ENCODE measurements at regions not wholly inside any gene's neighbourhood (a gene's known extent, or its start where the extent isn't known, plus 50 kb on each side); places are given as distances from the start of the nearest gene placed in this dataset.
"Not testable (repeated sequence)": the region's sequence is repeated elsewhere in the genome, so short reads cannot be mapped to it uniquely, and the experiment has no call there.

DNA sequence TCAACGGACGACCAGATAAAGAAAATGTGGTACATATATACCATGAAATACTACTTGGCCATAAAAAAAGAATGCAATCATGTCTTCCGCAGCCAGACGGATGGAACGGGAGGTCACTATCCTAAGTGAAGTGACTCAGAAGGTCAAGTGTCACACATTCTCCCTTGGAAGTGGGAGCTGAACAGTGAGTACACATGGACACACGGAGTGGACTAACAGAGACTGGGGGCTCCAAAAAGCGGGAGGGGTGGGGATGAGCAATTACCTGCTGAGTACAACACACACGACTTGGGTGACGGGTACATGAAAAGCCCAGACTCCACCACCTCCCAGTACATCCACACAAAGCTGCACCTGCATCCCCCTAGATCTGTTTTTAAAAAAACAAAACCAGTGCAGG is 62.5 kb upstream of the TNK2 start:
- H3K36me3 ChIP-seq (ENCODE audit: insufficient read depth, low read length): peaks cover 43% of the 10 kb centered on the region
- H3K9ac ChIP-seq (ENCODE audit: low read length); H3K9me2 ChIP-seq (ENCODE audit: low read depth, low read length); H3F3A ChIP-seq (ENCODE audit: insufficient read depth, low read length); H4K20me1 ChIP-seq (ENCODE audit: insufficient read depth, low read length); H3K27ac ChIP-seq (ENCODE audit: low read depth, low read length, poor library complexity, severe bottlenecking); H3K79me2 ChIP-seq (ENCODE audit: insufficient read depth, low read length); H3K27me3 ChIP-seq (ENCODE audit: insufficient read depth, low read length); H3K9me3 ChIP-seq (ENCODE audit: low read length); H2AFZ ChIP-seq (ENCODE audit: low read length); H3K4me2 ChIP-seq (ENCODE audit: low read length); H3K4me3 ChIP-seq (ENCODE audit: low read depth, low read length, poor library complexity, severe bottlenecking); H3K4me1 ChIP-seq (ENCODE audit: insufficient read depth, low read length, severe bottlenecking): not testable (repeated sequence)

DNA sequence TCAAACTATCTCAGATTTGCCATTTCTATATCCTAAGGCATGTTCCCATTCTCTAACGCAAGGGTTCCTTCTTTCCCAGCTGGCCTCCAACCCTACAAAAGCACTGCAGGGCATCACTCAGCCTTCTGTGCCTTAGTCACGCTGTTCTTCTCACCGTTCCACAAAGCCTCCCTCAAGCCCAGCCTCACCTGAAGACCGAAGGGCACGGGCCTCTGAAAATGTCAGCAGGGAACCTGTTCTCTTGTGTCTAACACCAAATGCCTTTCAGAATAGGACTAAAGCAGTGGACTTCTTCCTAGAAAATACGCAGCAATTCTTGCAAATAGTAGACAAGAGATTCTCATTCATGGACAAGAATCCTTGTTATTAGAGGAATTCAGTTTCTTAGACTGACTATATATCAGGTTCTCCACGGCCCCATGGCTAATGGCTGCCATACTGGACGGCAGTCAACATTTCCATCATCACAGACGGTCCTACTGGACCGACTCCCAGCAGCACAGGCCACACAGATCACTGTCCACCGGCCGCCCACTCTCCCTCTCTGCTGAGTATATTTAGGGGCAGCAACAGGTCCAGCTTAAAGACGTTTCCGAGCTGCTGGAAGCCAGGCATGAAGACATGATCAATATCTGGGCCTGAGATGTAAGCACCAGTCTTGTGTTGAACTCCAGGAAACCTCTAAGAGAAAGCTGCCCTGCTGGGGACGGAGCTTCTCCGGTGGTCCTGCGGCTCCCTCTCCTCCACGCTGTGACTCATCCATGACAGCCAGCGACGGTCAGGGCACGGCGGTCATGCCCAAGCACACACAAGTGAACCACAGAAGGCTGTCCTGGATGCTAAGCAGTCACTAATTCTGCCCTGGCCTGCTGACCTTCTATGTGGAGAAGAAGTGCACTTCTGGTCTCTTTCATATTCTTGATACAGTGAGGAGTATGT is 61.8 kb upstream of the TNK2 start:
- not testable (repeated sequence) for H3K4me2 ChIP-seq (ENCODE audit: low read length); H2AFZ ChIP-seq (ENCODE audit: low read length); H4K20me1 ChIP-seq (ENCODE audit: insufficient read depth, low read length); H3K9ac ChIP-seq (ENCODE audit: low read length); H3K9me3 ChIP-seq (ENCODE audit: low read length); H3K9me2 ChIP-seq (ENCODE audit: low read depth, low read length); H3F3A ChIP-seq (ENCODE audit: insufficient read depth, low read length); H3K4me3 ChIP-seq (ENCODE audit: low read depth, low read length, poor library complexity, severe bottlenecking); H3K4me1 ChIP-seq (ENCODE audit: insufficient read depth, low read length, severe bottlenecking); H3K79me2 ChIP-seq (ENCODE audit: insufficient read depth, low read length); H3K27me3 ChIP-seq (ENCODE audit: insufficient read depth, low read length); H3K27ac ChIP-seq (ENCODE audit: low read depth, low read length, poor library complexity, severe bottlenecking)
- H3K36me3 ChIP-seq (ENCODE audit: insufficient read depth, low read length): peaks cover 40% of the 10 kb centered on the region

DNA sequence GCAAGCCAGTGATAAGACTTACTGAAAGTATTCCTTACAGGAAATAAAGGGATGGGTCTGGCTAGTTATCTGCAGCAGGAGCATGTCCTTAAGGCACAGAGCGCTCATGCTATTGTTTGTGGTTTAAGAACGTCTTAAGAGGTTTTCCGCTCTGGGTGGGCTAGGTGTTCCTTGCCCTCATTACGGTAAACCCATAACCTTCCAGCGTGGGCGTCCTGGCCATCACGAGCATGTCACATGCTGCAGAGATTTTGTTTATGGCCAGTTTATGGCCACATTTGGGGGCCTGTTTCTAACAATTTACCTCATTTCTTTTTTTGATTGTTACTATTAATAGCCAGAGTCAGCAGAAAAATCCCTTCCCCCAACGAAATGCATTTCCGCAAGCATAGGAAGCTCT is 61.0 kb upstream of the TNK2 start:
- H3K27ac ChIP-seq (ENCODE audit: low read depth, low read length, poor library complexity, severe bottlenecking); H3F3A ChIP-seq (ENCODE audit: insufficient read depth, low read length): not testable (repeated sequence)
- peaks cover 46% of the 10 kb centered on the region for H3K36me3 ChIP-seq (ENCODE audit: insufficient read depth, low read length)

DNA sequence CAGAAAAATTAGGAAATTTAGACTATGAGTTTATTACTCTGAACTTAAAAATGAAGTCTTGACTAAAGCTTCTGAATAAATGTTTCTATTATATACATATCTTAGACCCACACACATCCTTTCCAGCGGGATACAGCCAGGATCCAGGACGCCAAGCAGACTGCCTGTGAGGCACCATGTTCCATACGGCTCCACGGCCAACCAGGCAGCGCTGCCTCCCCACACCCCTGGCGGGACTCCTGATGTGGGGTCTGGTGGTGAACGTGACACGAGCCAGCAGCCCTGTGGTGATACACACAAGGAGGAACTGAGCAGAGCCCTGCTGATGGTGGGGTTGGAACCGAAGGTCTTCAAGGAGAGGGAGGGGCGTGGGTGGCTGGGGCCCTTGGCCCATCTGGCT is 59.8 kb upstream of the TNK2 start:
- not testable (repeated sequence) for H3K27me3 ChIP-seq (ENCODE audit: insufficient read depth, low read length); H3K27ac ChIP-seq (ENCODE audit: low read depth, low read length, poor library complexity, severe bottlenecking); H2AFZ ChIP-seq (ENCODE audit: low read length); H3K4me1 ChIP-seq (ENCODE audit: insufficient read depth, low read length, severe bottlenecking); H3K4me2 ChIP-seq (ENCODE audit: low read length); H3K4me3 ChIP-seq (ENCODE audit: low read depth, low read length, poor library complexity, severe bottlenecking); H3K79me2 ChIP-seq (ENCODE audit: insufficient read depth, low read length); H4K20me1 ChIP-seq (ENCODE audit: insufficient read depth, low read length); H3K9me3 ChIP-seq (ENCODE audit: low read length); H3F3A ChIP-seq (ENCODE audit: insufficient read depth, low read length); H3K9me2 ChIP-seq (ENCODE audit: low read depth, low read length); H3K9ac ChIP-seq (ENCODE audit: low read length)
- H3K36me3 ChIP-seq (ENCODE audit: insufficient read depth, low read length): peaks cover 43% of the 10 kb centered on the region

More for the DNA sequence above, 61.0 kb upstream of the TNK2 start:
- H3K4me1 ChIP-seq (ENCODE audit: insufficient read depth, low read length, severe bottlenecking); H4K20me1 ChIP-seq (ENCODE audit: insufficient read depth, low read length); H3K9me2 ChIP-seq (ENCODE audit: low read depth, low read length); H3K27me3 ChIP-seq (ENCODE audit: insufficient read depth, low read length); H3K4me3 ChIP-seq (ENCODE audit: low read depth, low read length, poor library complexity, severe bottlenecking); H3K79me2 ChIP-seq (ENCODE audit: insufficient read depth, low read length); H3K9ac ChIP-seq (ENCODE audit: low read length); H2AFZ ChIP-seq (ENCODE audit: low read length); H3K4me2 ChIP-seq (ENCODE audit: low read length); H3K9me3 ChIP-seq (ENCODE audit: low read length): not testable (repeated sequence)

DNA sequence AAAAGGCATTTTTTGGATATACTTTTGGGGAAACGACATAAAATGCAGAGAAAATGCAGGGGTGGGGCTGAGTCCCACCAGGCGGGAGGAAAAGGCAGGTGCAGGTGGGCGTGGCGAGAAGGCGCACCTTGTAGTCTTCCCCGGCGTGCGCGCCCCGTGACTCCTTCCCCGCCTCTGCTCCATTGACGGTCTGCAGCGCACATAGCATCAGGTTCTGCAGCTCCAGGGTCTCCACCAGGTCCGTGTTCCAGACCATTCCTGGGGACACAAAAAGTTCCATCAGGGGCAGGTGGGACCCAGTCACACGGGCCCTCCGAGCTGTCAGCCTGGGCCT is 59.0 kb upstream of the TNK2 start:
- H2AFZ ChIP-seq (ENCODE audit: low read length); H3F3A ChIP-seq (ENCODE audit: insufficient read depth, low read length); H3K4me3 ChIP-seq (ENCODE audit: low read depth, low read length, poor library complexity, severe bottlenecking); H3K9me3 ChIP-seq (ENCODE audit: low read length); H4K20me1 ChIP-seq (ENCODE audit: insufficient read depth, low read length); H3K4me2 ChIP-seq (ENCODE audit: low read length); H3K9me2 ChIP-seq (ENCODE audit: low read depth, low read length); H3K27ac ChIP-seq (ENCODE audit: low read depth, low read length, poor library complexity, severe bottlenecking); H3K4me1 ChIP-seq (ENCODE audit: insufficient read depth, low read length, severe bottlenecking); H3K79me2 ChIP-seq (ENCODE audit: insufficient read depth, low read length); H3K9ac ChIP-seq (ENCODE audit: low read length); H3K27me3 ChIP-seq (ENCODE audit: insufficient read depth, low read length): not testable (repeated sequence)
- H3K36me3 ChIP-seq (ENCODE audit: insufficient read depth, low read length): peaks cover 47% of the 10 kb centered on the region

DNA sequence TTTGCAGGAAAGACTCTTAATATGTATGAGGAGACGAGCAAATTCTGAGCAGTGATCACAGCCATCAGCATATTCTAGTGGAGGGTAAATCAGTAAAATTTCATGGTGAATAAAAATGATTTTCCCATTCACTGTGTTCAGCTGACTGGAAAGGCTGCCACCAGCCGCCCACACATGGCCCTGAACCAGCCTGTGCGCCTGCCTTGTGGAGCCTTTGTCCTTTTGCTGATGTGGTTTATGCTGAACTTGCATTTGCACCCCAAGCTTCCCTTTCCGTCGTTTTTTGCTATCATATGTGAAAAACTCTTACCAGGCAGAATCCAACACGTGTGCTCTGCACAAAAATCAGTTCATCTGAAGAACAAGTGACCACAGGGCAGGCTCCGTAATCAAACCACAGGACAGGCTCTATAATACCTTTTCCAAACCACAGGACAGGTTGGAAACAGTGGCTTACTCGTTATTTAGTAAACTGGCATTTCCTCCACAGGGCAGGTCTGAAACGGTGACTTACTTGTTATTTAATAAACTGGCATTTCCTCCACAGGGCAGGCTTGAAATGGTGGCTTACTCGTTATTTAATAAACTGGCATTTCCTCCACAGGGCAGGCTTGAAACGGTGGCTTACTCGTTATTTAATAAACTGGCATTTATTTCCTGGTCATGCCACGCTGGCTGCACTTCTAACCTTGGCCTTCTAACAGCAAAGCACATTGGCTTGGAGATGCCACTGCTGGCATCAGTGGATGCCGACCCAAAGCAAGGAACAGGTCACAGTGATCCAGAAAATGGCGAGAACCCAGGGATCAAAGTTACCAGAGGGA is 58.4 kb upstream of the TNK2 start:
- peaks cover 53% of the 10 kb centered on the region for H3K36me3 ChIP-seq (ENCODE audit: insufficient read depth, low read length)
- not testable (repeated sequence) for H3K79me2 ChIP-seq (ENCODE audit: insufficient read depth, low read length); H4K20me1 ChIP-seq (ENCODE audit: insufficient read depth, low read length); H3K9ac ChIP-seq (ENCODE audit: low read length); H3F3A ChIP-seq (ENCODE audit: insufficient read depth, low read length); H3K4me3 ChIP-seq (ENCODE audit: low read depth, low read length, poor library complexity, severe bottlenecking); H3K4me2 ChIP-seq (ENCODE audit: low read length); H3K4me1 ChIP-seq (ENCODE audit: insufficient read depth, low read length, severe bottlenecking); H2AFZ ChIP-seq (ENCODE audit: low read length); H3K27me3 ChIP-seq (ENCODE audit: insufficient read depth, low read length); H3K9me3 ChIP-seq (ENCODE audit: low read length); H3K27ac ChIP-seq (ENCODE audit: low read depth, low read length, poor library complexity, severe bottlenecking); H3K9me2 ChIP-seq (ENCODE audit: low read depth, low read length)

DNA sequence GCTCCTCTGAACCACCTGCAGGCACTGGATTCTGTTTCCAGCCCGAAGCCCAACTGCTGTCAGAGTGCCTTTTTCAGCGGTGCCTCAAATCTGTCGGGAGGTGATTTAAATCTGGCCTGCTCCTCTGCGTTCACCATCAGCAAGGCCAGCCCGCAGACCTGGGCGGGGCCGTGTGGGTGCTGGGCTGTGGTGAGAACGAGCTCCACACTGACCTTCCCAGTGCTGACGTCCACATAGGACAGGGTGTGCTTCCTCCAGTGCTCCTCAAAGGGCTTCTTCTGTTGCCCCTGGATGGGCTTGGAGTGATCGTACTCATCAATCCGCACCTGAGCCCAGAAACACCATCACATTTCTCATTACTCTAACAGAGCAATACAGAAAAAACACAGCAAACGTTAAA is 56.9 kb upstream of the TNK2 start:
- not testable (repeated sequence) for H3F3A ChIP-seq (ENCODE audit: insufficient read depth, low read length); H3K9ac ChIP-seq (ENCODE audit: low read length); H3K27me3 ChIP-seq (ENCODE audit: insufficient read depth, low read length); H3K9me3 ChIP-seq (ENCODE audit: low read length); H2AFZ ChIP-seq (ENCODE audit: low read length); H3K4me1 ChIP-seq (ENCODE audit: insufficient read depth, low read length, severe bottlenecking); H3K9me2 ChIP-seq (ENCODE audit: low read depth, low read length); H3K4me3 ChIP-seq (ENCODE audit: low read depth, low read length, poor library complexity, severe bottlenecking); H3K4me2 ChIP-seq (ENCODE audit: low read length); H3K27ac ChIP-seq (ENCODE audit: low read depth, low read length, poor library complexity, severe bottlenecking); H3K79me2 ChIP-seq (ENCODE audit: insufficient read depth, low read length); H4K20me1 ChIP-seq (ENCODE audit: insufficient read depth, low read length)
- peaks cover 40% of the 10 kb centered on the region for H3K36me3 ChIP-seq (ENCODE audit: insufficient read depth, low read length)
